ENCODE measurements at regions not wholly inside any gene's neighbourhood (a gene's known extent, or its start where the extent isn't known, plus 50 kb on each side); places are given as distances from the start of the nearest gene placed in this dataset.
"Not testable (repeated sequence)": the region's sequence is repeated elsewhere in the genome, so short reads cannot be mapped to it uniquely, and the experiment has no call there.

DNA sequence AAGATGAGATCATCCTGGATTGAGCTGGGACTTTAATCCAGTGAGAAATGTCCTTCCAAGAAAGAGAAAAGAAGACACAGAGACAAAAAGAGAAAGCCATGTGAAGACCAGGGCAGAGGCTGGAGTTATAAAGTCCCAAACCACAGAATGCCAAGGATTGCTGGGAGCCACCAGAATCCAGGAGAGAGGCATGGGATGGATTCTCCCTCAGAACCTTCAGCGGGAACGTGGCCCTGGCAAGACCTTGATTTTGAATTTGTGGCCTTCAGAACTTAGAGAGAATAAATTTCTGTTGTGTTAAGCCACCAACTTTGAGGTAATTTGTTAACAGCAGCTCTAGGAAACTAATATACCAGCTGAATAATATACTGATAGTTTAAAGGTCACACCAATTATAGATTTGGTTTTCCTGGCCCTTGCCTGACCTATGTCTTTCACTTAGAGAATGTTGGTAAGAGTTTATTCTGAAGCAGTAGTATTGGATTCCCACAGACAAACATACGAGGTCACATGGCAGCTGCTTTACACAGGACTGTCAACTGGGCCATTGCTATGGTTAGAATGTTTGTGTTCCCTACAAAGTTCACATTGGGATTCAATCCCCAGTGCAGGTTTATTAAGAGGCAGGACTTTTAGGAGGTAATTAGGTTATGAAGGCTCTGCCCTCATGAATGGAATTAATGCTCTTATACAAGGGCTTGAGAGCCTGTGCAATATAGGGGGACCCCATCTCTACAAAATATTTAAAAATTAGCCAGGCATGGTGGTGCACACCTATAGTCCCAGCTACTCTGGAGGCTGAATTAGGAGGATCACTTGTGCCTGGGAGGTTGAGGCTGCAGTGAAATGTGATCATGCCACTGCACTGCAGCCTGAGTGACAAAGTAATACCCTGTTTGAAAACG lies 156.5 kb upstream of the EEA1 start:
- POLR2A ChIA-PET = no interaction called here
- no peak overlapping the region for H3K27ac Mint-ChIP-seq
- H3K27me3 Mint-ChIP-seq = no peaks in the 10 kb centered on the region
- CTCF ChIA-PET = interaction anchor here (0.7 to 1.1 kb wide), 2 partner anchors 10 to 334 kb away, joined by 3 to 5 read pairs; no protein-coding TSS in a partner anchor
- DNase-seq = no peak
- no peaks in the 10 kb centered on the region for H3K36me3 Mint-ChIP-seq (ENCODE audit: low read depth)
- H3K9me3 Mint-ChIP-seq (ENCODE audit: low read depth) = peaks cover 1% of the 10 kb centered on the region
- H3K4me3 Mint-ChIP-seq = no peak overlapping the region
- H3K4me1 Mint-ChIP-seq = peaks cover 13% of the 10 kb centered on the region
- ATAC-seq = no peak
- intact Hi-C loops (cut with DNase I, micrococcal nuclease) = no loop called here

DNA sequence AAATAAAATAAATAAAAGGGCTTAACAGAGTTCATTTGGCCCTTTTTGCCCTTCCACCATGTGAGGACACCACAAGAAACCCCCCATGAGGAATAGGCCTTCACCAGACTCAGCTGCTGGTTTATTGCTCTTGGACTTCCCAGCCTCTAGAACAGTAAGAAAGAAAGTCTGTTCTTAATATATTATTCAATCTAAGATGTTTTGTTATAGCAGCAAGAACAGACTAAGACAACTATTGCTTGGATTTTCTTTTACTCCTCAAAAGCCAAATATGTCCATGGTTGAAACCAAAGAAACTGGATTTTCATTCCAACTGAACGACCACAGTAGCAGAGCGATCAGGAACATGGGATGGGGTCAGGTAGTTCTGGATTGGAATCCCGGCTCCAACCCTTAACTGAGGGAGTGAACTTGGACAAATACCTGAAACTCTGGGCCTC lies 157.2 kb upstream of the EEA1 start:
- ChIA-PET CTCF (interaction anchor here (1.1 kb wide), 1 partner anchor 10 kb away, joined by 3 read pairs; no protein-coding TSS in a partner anchor), POLR2A (no interaction called here)
- no peaks in the 10 kb centered on the region for H3K27me3 Mint-ChIP-seq
- no peak for DNase-seq
- H3K9me3 Mint-ChIP-seq (ENCODE audit: low read depth) = peaks cover 1% of the 10 kb centered on the region
- no peak overlapping the region for H3K4me3 Mint-ChIP-seq
- intact Hi-C loops (cut with DNase I, micrococcal nuclease) = no loop called here
- H3K36me3 Mint-ChIP-seq (ENCODE audit: low read depth) = no peaks in the 10 kb centered on the region
- no peak for ATAC-seq
- peak overlapping the region; percentile 37 for H3K27ac Mint-ChIP-seq
- peaks cover 17% of the 10 kb centered on the region for H3K4me1 Mint-ChIP-seq

DNA sequence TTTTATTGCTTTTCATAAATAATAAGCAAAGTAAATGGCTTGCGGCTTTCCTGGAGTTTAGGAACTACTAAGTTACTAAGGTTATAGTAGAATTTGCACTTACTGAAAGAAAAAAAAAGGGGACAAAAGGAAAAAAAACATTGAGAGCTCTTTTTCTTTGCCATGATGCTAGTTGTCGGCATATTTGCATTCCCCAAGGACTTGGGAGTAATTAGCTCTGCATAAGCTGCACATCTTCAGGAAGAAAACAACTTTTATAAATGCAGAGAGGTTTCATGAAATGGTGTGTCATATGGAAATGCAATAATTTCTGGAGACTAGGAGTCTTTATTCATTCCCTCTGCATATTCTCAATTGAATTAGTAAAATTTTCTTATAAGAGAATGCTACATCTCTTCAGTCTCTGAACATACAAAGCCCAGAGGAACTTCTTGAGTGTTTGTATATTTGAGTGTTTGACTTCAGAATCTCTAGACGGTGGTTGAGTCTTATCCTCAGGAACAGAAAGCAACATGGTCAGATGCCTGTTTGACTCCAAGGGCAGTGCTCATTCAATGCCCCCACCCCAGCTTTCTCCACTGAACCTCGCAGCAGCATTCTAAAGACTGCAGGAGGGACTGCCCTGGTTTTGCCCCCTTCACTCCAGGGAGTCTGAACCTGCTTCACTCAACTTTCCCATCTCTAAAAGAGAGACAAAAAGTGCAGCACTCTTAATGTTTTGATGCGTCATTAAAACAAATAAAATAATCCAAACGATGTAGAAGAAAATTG lies 158.9 kb upstream of the EEA1 start:
- H3K4me3 Mint-ChIP-seq = no peak overlapping the region
- H3K36me3 Mint-ChIP-seq (ENCODE audit: low read depth) = no peaks in the 10 kb centered on the region
- peaks cover 21% of the 10 kb centered on the region for H3K4me1 Mint-ChIP-seq
- ChIA-PET POLR2A (no interaction called here), CTCF (interaction anchor here (0.6 to 1.0 kb wide), 3 partner anchors 10 to 1371 kb away, joined by 3 read pairs; no protein-coding TSS in a partner anchor)
- DNase-seq (no peak), ATAC-seq (no peak)
- H3K9me3 Mint-ChIP-seq (ENCODE audit: low read depth) = peaks cover 1% of the 10 kb centered on the region
- H3K27me3 Mint-ChIP-seq = no peaks in the 10 kb centered on the region
- intact Hi-C loops (cut with DNase I, micrococcal nuclease) = no loop called here
- H3K27ac Mint-ChIP-seq = no peak overlapping the region

- ChIA-PET POLR2A (interaction anchor here (1.0 kb wide), 1 partner anchor 312 kb away, joined by 4 read pairs; no protein-coding TSS in a partner anchor), CTCF (no interaction called here)
- Mint-ChIP-seq H3K4me1 (peaks cover 21% of the 10 kb centered on the region), H3K4me3 (no peak overlapping the region), H3K27ac (peak overlapping the region; percentile 81), H3K9me3 (ENCODE audit: low read depth) (peaks cover 1% of the 10 kb centered on the region), H3K27me3 (peaks cover under 1% of the 10 kb centered on the region), H3K36me3 (ENCODE audit: low read depth) (no peaks in the 10 kb centered on the region)
- DNase-seq (peak; percentile 56), ATAC-seq (peak; percentile 100)
- intact Hi-C loops (cut with DNase I, micrococcal nuclease) = loop anchor here (5.0 to 10.0 kb wide), 4 partner anchors 103 to 1015 kb away; no protein-coding TSS in a partner anchor
Observed at GRCh38 chr12:93089805-93090569, 160.9 kb upstream of the EEA1 start.

GRCh38 chr12:93090731-93091172 lies 161.7 kb upstream of the EEA1 start:
- POLR2A ChIA-PET = interaction anchor here (0.6 to 1.0 kb wide), 2 partner anchors 297 to 312 kb away, joined by 3 to 4 read pairs; no protein-coding TSS in a partner anchor
- Mint-ChIP-seq H3K4me3 (no peak overlapping the region), H3K36me3 (ENCODE audit: low read depth) (no peaks in the 10 kb centered on the region), H3K27me3 (peaks cover 3% of the 10 kb centered on the region), H3K27ac (no peak overlapping the region), H3K4me1 (peaks cover 26% of the 10 kb centered on the region), H3K9me3 (ENCODE audit: low read depth) (peaks cover 1% of the 10 kb centered on the region)
- CTCF ChIA-PET = interaction anchor here (1.3 to 1.9 kb wide), 2 partner anchors 9 to 306 kb away, joined by 4 to 7 read pairs; no protein-coding TSS in a partner anchor
- DNase-seq (no peak), ATAC-seq (peak; percentile 50)
- intact Hi-C loops (cut with DNase I, micrococcal nuclease) = loop anchor here (5.0 to 10.0 kb wide), 4 partner anchors 103 to 1014 kb away; no protein-coding TSS in a partner anchor

DNA sequence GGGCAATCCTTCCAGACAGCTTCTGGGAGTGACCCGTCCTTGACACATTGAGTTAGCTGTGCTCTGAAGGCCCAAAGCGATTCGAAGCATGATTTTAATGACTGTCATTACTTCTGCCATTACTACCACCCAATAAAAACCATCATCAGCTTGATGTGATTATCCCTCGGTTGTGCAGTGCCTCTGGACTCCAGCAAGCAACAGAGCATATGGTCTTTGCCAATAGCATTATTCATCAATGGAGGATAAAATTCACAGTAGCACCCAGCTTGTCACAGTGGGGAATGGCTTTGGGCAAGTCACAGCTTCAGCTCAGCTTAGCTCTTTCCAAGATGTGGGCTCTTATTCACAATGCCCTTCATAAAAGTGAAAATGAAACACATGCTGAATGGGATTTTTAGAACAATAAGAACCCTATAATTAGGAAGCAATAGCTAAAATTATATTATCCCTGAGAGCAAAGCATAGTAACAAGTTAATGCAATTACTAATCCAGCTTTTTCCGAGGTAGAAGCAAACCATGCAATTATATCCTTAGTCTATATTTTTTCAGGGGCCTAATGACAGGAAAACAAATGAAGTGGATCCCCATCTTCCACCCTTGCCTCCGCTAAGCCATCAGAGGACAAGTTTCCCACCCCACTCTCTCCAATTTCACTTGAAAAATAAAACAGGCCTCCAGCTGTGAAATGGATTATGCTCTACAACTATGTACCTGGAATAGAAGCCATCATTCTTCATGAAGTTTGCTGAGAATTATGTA lies 163.0 kb upstream of the EEA1 start:
- Mint-ChIP-seq H3K9me3 (ENCODE audit: low read depth) (no peaks in the 10 kb centered on the region), H3K4me1 (peaks cover 26% of the 10 kb centered on the region), H3K27me3 (peaks cover 3% of the 10 kb centered on the region), H3K36me3 (ENCODE audit: low read depth) (no peaks in the 10 kb centered on the region), H3K27ac (no peak overlapping the region), H3K4me3 (no peak overlapping the region)
- ChIA-PET POLR2A (interaction anchor here (0.6 kb wide), 1 partner anchor 477 kb away, joined by 3 read pairs; no protein-coding TSS in a partner anchor), CTCF (interaction anchor here (0.7 to 1.9 kb wide), 4 partner anchors 8 to 305 kb away, joined by 3 to 7 read pairs (median 4); no protein-coding TSS in a partner anchor)
- ATAC-seq (no peak), DNase-seq (no peak)
- intact Hi-C loops (cut with DNase I, micrococcal nuclease) = loop anchor here (5.0 to 10.0 kb wide), 4 partner anchors 105 to 1013 kb away; no protein-coding TSS in a partner anchor

DNA sequence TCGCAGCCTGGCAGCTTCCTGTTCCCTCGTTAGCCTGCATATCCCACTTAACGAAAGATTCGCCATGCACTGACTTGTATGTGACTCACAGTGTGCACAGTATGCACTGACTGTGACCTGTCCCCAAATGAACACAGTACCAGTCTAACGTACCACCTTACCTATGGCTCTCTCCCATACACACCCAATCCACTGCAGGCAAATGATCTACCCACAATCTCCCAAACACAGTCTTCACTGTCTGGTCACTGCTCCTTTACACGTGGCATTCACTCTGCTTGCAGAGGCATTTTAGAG lies 163.5 kb upstream of the EEA1 start:
- CTCF ChIA-PET = interaction anchor here (1.2 to 1.9 kb wide), 2 partner anchors 12 to 304 kb away, joined by 3 to 7 read pairs; no protein-coding TSS in a partner anchor
- POLR2A ChIA-PET = no interaction called here
- H3K27ac Mint-ChIP-seq = no peak overlapping the region
- ATAC-seq (no peak), DNase-seq (no peak)
- H3K27me3 Mint-ChIP-seq = peaks cover 3% of the 10 kb centered on the region
- no peak overlapping the region for H3K4me3 Mint-ChIP-seq
- intact Hi-C loops (cut with DNase I, micrococcal nuclease) = loop anchor here (5.0 to 10.0 kb wide), 4 partner anchors 105 to 1012 kb away; no protein-coding TSS in a partner anchor
- no peaks in the 10 kb centered on the region for H3K36me3 Mint-ChIP-seq (ENCODE audit: low read depth)
- H3K9me3 Mint-ChIP-seq (ENCODE audit: low read depth) = no peaks in the 10 kb centered on the region
- H3K4me1 Mint-ChIP-seq = peaks cover 26% of the 10 kb centered on the region

GRCh38 chr12:93093243-93093642 lies 164.1 kb upstream of the EEA1 start:
- no peak overlapping the region for H3K4me3 Mint-ChIP-seq
- H3K27me3 Mint-ChIP-seq = peaks cover 3% of the 10 kb centered on the region
- ChIA-PET POLR2A (no interaction called here), CTCF (no interaction called here)
- peaks cover 29% of the 10 kb centered on the region for H3K4me1 Mint-ChIP-seq
- intact Hi-C loops (cut with DNase I, micrococcal nuclease) = loop anchor here (5.0 to 10.0 kb wide), 4 partner anchors 106 to 1012 kb away; no protein-coding TSS in a partner anchor
- ATAC-seq (no peak), DNase-seq (no peak)
- no peaks in the 10 kb centered on the region for H3K36me3 Mint-ChIP-seq (ENCODE audit: low read depth)
- H3K27ac Mint-ChIP-seq = no peak overlapping the region
- no peaks in the 10 kb centered on the region for H3K9me3 Mint-ChIP-seq (ENCODE audit: low read depth)

GRCh38 chr12:93094222-93094621 lies 165.1 kb upstream of the EEA1 start:
- H3K36me3 Mint-ChIP-seq (ENCODE audit: low read depth); H3K4me3 Mint-ChIP-seq; H3K9me3 Mint-ChIP-seq (ENCODE audit: low read depth); DNase-seq; H3K27ac Mint-ChIP-seq; POLR2A ChIA-PET; H3K27me3 Mint-ChIP-seq; ATAC-seq: not testable (repeated sequence)
- intact Hi-C loops (cut with DNase I, micrococcal nuclease) = loop anchor here (5.0 to 10.0 kb wide), 4 partner anchors 107 to 1011 kb away; no protein-coding TSS in a partner anchor
- CTCF ChIA-PET = interaction anchor here (0.7 kb wide), 1 partner anchor 563 kb away, joined by 3 read pairs; no protein-coding TSS in a partner anchor
- peaks cover 37% of the 10 kb centered on the region for H3K4me1 Mint-ChIP-seq

Data from activated CD4-positive, alpha-beta T cell treated with anti-CD3 and anti-CD28 coated beads for 36 hours (primary cell).